Transverse colon (tissue), 3 donors: ENCODE measurements at regions not wholly inside any gene's neighbourhood (a gene's known extent, or its start where the extent isn't known, plus 50 kb on each side); places are given as distances from the start of the nearest gene placed in this dataset.
"Not testable (repeated sequence)": the region's sequence is repeated elsewhere in the genome, so short reads cannot be mapped to it uniquely, and the experiment has no call there.

Experiments used
- CTCF ChIP-seq, 5 experiments: fragments of 200-600 bp in 3 of 5; fragments of 450-650 bp in 2 of 5; sonication (generic) in 3 of 5; IDR thresholded peaks; 1 replicate in 2 of 5; 2 replicates in 3 of 5; pipeline ENCODE4 v1.5.1; 2016 to 2017; ENCODE audit warnings: antibody characterized with exemption in 5 of 5, inconsistent platforms in 3 of 5, mild to moderate bottlenecking in 2 of 5, moderate library complexity in 1 of 5
- EP300 ChIP-seq: sonication (generic); formaldehyde crosslinking; IDR thresholded peaks from one replicate; pipeline ENCODE4 v1.6.1; 2017; ENCODE audit warnings: antibody characterized with exemption, low read depth
- POLR2A ChIP-seq: fragments of 450-650 bp; IDR thresholded peaks from one replicate; pipeline ENCODE4 v1.6.1; 2016; ENCODE audit warnings: antibody characterized with exemption, mild to moderate bottlenecking, moderate library complexity

- not testable (repeated sequence) for TF ChIP-seq CTCF (IDR thresholded peaks at IDR 0.05); EP300; POLR2A
These were observed 81.0 kb upstream of the ATP12A start for GRCh38 chr13:24599019-24599791.
